ENCODE measurements at regions not wholly inside any gene's neighbourhood (a gene's known extent, or its start where the extent isn't known, plus 50 kb on each side); places are given as distances from the start of the nearest gene placed in this dataset.
A peak's percentile ranks its signal among the peaks of the same experiment; 100 is the strongest.

DNA sequence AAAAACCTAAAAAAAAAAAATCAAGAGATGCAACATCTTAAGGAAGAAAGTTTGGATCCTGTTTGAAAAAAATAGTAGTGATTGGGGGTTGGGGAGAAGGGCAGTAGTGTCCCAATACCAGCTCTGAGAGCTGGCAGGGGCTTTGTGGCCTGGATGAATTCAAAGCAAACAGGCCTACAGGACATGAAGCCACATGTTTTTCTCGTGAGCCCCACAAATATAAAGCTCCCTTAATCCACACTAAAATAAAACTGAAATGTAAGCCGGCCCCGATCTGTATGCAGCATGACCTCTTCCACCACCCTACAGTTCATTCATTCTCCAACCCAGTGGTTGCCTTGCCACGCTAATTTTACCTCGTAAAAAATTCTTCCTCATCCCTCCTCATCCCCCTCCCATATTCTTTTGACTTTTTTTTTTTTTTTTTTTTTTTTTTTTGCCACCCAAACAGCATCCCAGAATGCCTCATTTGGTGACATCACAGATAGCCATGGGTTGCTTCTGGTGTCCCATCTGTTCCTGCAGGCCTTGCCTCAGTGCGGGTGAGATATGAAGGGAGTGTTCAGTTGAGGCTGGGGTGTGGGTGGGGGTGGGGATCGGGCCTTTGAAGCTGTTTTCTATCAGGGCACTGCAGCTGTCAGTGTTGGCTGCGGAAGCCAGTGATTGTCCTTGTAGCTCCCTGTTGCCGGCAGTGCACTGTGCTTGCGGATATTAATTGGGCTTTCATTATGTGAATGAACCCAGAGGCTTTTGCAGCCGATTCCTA lies 81.6 kb upstream of the NFIB start (continued):
- TF ChIP-seq, protein P1, sequence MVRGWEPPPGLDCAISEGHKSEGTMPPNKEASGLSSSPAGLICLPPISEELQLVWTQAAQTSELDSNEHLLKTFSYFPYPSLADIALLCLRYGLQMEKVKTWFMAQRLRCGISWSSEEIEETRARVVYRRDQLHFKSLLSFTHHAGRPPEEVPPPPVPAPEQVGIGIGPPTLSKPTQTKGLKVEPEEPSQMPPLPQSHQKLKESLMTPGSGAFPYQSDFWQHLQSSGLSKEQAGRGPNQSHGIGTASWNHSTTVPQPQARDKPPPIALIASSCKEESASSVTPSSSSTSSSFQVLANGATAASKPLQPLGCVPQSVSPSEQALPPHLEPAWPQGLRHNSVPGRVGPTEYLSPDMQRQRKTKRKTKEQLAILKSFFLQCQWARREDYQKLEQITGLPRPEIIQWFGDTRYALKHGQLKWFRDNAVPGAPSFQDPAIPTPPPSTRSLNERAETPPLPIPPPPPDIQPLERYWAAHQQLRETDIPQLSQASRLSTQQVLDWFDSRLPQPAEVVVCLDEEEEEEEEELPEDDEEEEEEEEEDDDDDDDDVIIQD (CRISPR knock-in tag; IDR thresholded peaks at IDR 0.05), result no peak
- TF ChIP-seq ZNF644 (tag; IDR thresholded peaks at IDR 0.05; ENCODE audit: low read depth) (peak; percentile 72; the same call in 1 of the 2 replicates), SUPT5H (IDR thresholded peaks at IDR 0.05) (no peak), FOXM1 (IDR thresholded peaks at IDR 0.05; ENCODE audit: low read depth) (peak; percentile 84), FOXM1 (CRISPR knock-in tag; IDR thresholded peaks at IDR 0.05; ENCODE audit: low read depth) (no peak), ARNT (IDR thresholded peaks at IDR 0.05) (peak in 1 of 2 experiments; percentile 64; a peak in 1 of 4 replicates), NCOR1 (IDR thresholded peaks at IDR 0.05) (peak; percentile 96), ZC3H4 (CRISPR knock-in tag; IDR thresholded peaks at IDR 0.05; ENCODE audit: borderline replicate concordance) (no peak), EHMT2 (IDR thresholded peaks at IDR 0.05) (no peak), CCAR2 (IDR thresholded peaks at IDR 0.05; ENCODE audit: low read depth, low read length) (no peak), MTA2 (IDR thresholded peaks at IDR 0.05; ENCODE audit: low read depth) (peak; percentile 91), TFAM (CRISPR knock-in tag; conservative IDR thresholded peaks at IDR 0.05) (no peak), EP400 (IDR thresholded peaks at IDR 0.05) (0 out of 2 replicates have a peak, but pooled peaks have one; percentile 22), BCOR (IDR thresholded peaks at IDR 0.05) (peak; percentile 46; the same call in 1 of the 2 replicates), TEAD4 (IDR thresholded peaks at IDR 0.05; ENCODE audit: low read length) (peak; percentile 94), TEAD4 (CRISPR knock-in tag; IDR thresholded peaks at IDR 0.05; ENCODE audit: borderline replicate concordance) (no peak)
- TF ChIP-seq, protein P2, sequence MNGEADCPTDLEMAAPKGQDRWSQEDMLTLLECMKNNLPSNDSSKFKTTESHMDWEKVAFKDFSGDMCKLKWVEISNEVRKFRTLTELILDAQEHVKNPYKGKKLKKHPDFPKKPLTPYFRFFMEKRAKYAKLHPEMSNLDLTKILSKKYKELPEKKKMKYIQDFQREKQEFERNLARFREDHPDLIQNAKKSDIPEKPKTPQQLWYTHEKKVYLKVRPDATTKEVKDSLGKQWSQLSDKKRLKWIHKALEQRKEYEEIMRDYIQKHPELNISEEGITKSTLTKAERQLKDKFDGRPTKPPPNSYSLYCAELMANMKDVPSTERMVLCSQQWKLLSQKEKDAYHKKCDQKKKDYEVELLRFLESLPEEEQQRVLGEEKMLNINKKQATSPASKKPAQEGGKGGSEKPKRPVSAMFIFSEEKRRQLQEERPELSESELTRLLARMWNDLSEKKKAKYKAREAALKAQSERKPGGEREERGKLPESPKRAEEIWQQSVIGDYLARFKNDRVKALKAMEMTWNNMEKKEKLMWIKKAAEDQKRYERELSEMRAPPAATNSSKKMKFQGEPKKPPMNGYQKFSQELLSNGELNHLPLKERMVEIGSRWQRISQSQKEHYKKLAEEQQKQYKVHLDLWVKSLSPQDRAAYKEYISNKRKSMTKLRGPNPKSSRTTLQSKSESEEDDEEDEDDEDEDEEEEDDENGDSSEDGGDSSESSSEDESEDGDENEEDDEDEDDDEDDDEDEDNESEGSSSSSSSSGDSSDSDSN (IDR thresholded peaks at IDR 0.05; ENCODE audit: borderline replicate concordance in 1 of 2, low read depth in 2 of 2, low read length in 2 of 2), result no peak
- TF ChIP-seq, protein P3, sequence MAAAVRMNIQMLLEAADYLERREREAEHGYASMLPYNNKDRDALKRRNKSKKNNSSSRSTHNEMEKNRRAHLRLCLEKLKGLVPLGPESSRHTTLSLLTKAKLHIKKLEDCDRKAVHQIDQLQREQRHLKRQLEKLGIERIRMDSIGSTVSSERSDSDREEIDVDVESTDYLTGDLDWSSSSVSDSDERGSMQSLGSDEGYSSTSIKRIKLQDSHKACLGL (CRISPR knock-in tag; IDR thresholded peaks at IDR 0.05; ENCODE audit: borderline replicate concordance, poor library complexity, severe bottlenecking), result no peak
- TF ChIP-seq, protein P4, sequence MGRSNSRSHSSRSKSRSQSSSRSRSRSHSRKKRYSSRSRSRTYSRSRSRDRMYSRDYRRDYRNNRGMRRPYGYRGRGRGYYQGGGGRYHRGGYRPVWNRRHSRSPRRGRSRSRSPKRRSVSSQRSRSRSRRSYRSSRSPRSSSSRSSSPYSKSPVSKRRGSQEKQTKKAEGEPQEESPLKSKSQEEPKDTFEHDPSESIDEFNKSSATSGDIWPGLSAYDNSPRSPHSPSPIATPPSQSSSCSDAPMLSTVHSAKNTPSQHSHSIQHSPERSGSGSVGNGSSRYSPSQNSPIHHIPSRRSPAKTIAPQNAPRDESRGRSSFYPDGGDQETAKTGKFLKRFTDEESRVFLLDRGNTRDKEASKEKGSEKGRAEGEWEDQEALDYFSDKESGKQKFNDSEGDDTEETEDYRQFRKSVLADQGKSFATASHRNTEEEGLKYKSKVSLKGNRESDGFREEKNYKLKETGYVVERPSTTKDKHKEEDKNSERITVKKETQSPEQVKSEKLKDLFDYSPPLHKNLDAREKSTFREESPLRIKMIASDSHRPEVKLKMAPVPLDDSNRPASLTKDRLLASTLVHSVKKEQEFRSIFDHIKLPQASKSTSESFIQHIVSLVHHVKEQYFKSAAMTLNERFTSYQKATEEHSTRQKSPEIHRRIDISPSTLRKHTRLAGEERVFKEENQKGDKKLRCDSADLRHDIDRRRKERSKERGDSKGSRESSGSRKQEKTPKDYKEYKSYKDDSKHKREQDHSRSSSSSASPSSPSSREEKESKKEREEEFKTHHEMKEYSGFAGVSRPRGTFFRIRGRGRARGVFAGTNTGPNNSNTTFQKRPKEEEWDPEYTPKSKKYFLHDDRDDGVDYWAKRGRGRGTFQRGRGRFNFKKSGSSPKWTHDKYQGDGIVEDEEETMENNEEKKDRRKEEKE (IDR thresholded peaks at IDR 0.05; ENCODE audit: borderline replicate concordance in 1 of 2, control insufficient read depth in 1 of 2, low read depth in 2 of 2, low read length in 1 of 2), result no peak

Measured in K562 (cell line).